ENCODE measurements at regions not wholly inside any gene's neighbourhood (a gene's known extent, or its start where the extent isn't known, plus 50 kb on each side); places are given as distances from the start of the nearest gene placed in this dataset.

- in situ Hi-C loops (cut with HindIII; ENCODE audit: low sequenced_read_pairs), result no loop called here
These were observed 80.1 kb upstream of the ID4 start for GRCh38 chr6:19757036-19757435.

- in situ Hi-C loops (cut with HindIII; ENCODE audit: low sequenced_read_pairs), result no loop called here
These were observed 77.9 kb upstream of the ID4 start for GRCh38 chr6:19759117-19759880.

GRCh38 chr6:19761121-19761520, 76.0 kb upstream of the ID4 start:
- in situ Hi-C loops (cut with HindIII; ENCODE audit: low sequenced_read_pairs), result no loop called here

GRCh38 chr6:19771753-19772336, 65.3 kb upstream of the ID4 start:
- in situ Hi-C loops (cut with HindIII; ENCODE audit: low sequenced_read_pairs), result no loop called here

- in situ Hi-C loops (cut with HindIII; ENCODE audit: low sequenced_read_pairs), result no loop called here
These were observed 64.3 kb upstream of the ID4 start for GRCh38 chr6:19772891-19773290.

GRCh38 chr6:19781269-19781668, 55.9 kb upstream of the ID4 start:
- in situ Hi-C loops (cut with HindIII; ENCODE audit: low sequenced_read_pairs), result no loop called here

GRCh38 chr6:19782588-19782987, 54.6 kb upstream of the ID4 start:
- in situ Hi-C loops (cut with HindIII; ENCODE audit: low sequenced_read_pairs), result no loop called here
